Right lobe of liver (tissue), 6 donors: ENCODE measurements at regions not wholly inside any gene's neighbourhood (a gene's known extent, or its start where the extent isn't known, plus 50 kb on each side); places are given as distances from the start of the nearest gene placed in this dataset.
"Not testable (repeated sequence)": the region's sequence is repeated elsewhere in the genome, so short reads cannot be mapped to it uniquely, and the experiment has no call there.

Source experiments
- ATAC-seq, 4 donors: fragments of 200-7000 bp; cut with Tn5 transposase; one replicate each; pipeline ENCODE4 v1.9.1; 2020; ENCODE audit warnings: mild to moderate bottlenecking in 4 of 4, moderate library complexity in 4 of 4
- DNase-seq, 3 donors: peaks; one replicate each; pipeline ENCODE4 v3.0.0-alpha.2; 2020
- H3K27ac ChIP-seq, 3 donors: fragments of 200-600 bp; one replicate each; pipeline ENCODE4 v1.8.0; 2022
- H3K27me3 ChIP-seq, 2 donors: fragments of 200-600 bp; one replicate each; pipeline ENCODE4 v1.8.0; 2022
- H3K36me3 ChIP-seq, 4 donors: fragments of 200-600 bp; sonication (generic) in 1 of 4; one replicate each; pipeline versions ENCODE4 v1.5.1 to v1.8.0; 2017 to 2022; ENCODE audit warnings: control low read depth in 1 of 4
- H3K4me1 ChIP-seq, 4 donors: fragments of 200-600 bp; sonication (generic) in 1 of 4; one replicate each; pipeline versions ENCODE4 v1.5.1 to v1.8.0; 2017 to 2022; ENCODE audit warnings: control low read depth in 1 of 4
- H3K4me3 ChIP-seq, 3 donors: fragments of 200-600 bp; one replicate each; pipeline ENCODE4 v1.8.0; 2022
- H3K9me3 ChIP-seq, 4 donors: fragments of 200-600 bp; sonication (generic) in 1 of 4; one replicate each; pipeline versions ENCODE4 v1.5.1 to v1.8.0; 2017 to 2022; ENCODE audit warnings: control low read depth in 1 of 4
- POLR2A ChIP-seq: fragments of 450-650 bp; IDR thresholded peaks from one replicate; pipeline ENCODE4 v1.6.1; 2017; ENCODE audit warnings: antibody characterized with exemption, mild to moderate bottlenecking
- WGBS: methylation state at CpG from one replicate; pipeline ENCODE4 v1.1.6; 2018; ENCODE audit warnings: low coverage, low lambda C conversion rate; ENCODE audit not compliant: insufficient coverage; ENCODE audit errors: missing lambda C conversion rate; 5-methylcytosine and 5-hydroxymethylcytosine counted together
- intact Hi-C, 2 donors: fragments of 100-400 bp; cut with DNase I; formaldehyde crosslinking; loops; one replicate each; pipeline versions ENCODE4 v1.11.2 to v1.14.1; 2022
- TF ChIP-seq, protein P1 (sequence below), 4 donors: fragments of 200-600 bp in 3 of 4; fragments of 450-650 bp in 1 of 4; IDR thresholded peaks; one replicate each; pipeline versions ENCODE4 v1.5.1 to v1.8.0; 2016 to 2022; ENCODE audit warnings: antibody characterized with exemption in 4 of 4, mild to moderate bottlenecking in 2 of 4
- donor health status: DM: no; HTN: yes; CAD: no.
- donor health status: DM: no; HTN: no; CAD: no.
- donor health status: DM: no; HTN: no; CAD: no.
- donor health status: DM: no; HTN: yes; CAD: no.
- donor health status: DM: no; HTN: yes; CAD: no.

DNA sequence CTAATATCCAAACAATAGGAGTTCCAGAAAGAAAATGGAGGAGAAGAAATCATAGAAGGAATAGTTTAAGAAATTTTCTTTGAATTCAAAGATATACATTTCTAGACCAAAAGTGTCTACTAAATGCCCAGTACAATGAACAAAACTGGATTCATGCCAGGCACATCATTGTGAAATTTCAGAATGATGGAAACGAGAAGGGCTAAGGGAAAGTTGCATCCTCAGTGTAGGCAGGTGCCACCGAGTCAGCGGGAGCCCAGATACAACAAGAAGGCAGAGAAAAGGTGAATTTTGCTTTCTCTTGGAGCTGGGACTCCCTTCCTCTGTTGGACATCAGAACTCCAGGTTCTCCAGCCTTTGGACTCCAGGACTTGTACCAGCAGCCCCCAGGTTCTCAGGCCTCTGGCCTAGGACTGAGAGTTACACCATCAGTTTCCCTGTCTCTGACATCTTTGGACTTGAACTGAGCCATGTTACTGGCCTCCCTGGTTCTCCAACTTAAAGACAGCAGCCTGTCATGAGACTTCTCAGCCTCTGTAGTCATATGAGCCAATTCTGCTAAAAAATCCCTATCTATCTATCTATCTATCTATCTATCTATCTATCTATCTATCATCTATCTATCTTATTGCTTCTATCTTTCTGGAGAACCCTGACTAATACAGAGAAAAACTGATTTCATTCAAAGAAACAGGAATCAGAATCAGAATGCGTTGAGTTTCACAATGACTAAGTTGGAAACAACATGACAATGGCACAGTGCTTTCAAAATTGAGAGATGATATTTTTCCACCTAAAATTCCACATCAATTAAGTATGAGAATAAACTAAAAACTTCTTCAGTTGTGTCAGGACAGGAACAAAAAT is 207.7 kb downstream of the FAM43A start:
- H3K27me3 ChIP-seq = no peaks in the 10 kb centered on the region
- H3K36me3 ChIP-seq = no peaks in the 10 kb centered on the region
- intact Hi-C loops = no loop called here
- no peak for DNase-seq
- no peak overlapping the region for H3K27ac ChIP-seq
- H3K4me1 ChIP-seq = no peaks in the 10 kb centered on the region
- no peak for TF ChIP-seq POLR2A
- TF ChIP-seq, protein P1, sequence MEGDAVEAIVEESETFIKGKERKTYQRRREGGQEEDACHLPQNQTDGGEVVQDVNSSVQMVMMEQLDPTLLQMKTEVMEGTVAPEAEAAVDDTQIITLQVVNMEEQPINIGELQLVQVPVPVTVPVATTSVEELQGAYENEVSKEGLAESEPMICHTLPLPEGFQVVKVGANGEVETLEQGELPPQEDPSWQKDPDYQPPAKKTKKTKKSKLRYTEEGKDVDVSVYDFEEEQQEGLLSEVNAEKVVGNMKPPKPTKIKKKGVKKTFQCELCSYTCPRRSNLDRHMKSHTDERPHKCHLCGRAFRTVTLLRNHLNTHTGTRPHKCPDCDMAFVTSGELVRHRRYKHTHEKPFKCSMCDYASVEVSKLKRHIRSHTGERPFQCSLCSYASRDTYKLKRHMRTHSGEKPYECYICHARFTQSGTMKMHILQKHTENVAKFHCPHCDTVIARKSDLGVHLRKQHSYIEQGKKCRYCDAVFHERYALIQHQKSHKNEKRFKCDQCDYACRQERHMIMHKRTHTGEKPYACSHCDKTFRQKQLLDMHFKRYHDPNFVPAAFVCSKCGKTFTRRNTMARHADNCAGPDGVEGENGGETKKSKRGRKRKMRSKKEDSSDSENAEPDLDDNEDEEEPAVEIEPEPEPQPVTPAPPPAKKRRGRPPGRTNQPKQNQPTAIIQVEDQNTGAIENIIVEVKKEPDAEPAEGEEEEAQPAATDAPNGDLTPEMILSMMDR (IDR thresholded peaks at IDR 0.05) = no peak
- no peaks in the 10 kb centered on the region for H3K9me3 ChIP-seq
- no peak for ATAC-seq
- H3K4me3 ChIP-seq = no peak overlapping the region
- WGBS = 70% methylated on average over 4 of the region's 4 CpGs

DNA sequence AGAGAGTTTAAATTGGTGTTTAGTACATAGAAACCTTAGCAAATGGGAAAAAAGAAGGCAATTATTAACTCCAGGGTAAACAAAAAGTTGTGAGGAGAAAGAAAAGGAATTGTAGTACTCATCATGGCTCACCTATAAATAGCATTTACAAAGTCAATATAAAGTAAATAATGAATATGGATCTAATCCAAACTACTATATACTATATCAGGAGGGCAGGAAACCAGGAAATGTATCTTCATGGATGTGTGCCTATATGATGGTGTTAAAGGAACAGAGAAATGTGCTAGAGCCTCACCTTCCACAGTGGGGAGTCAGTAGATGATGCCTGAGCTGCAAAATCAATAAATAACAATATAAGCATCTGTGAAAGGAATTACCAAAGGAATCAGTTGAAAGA is 208.9 kb downstream of the FAM43A start:
- no peak for ATAC-seq
- TF ChIP-seq, protein P1 (IDR thresholded peaks at IDR 0.05) = no peak
- no peak for TF ChIP-seq POLR2A
- H3K27me3 ChIP-seq = no peaks in the 10 kb centered on the region

DNA sequence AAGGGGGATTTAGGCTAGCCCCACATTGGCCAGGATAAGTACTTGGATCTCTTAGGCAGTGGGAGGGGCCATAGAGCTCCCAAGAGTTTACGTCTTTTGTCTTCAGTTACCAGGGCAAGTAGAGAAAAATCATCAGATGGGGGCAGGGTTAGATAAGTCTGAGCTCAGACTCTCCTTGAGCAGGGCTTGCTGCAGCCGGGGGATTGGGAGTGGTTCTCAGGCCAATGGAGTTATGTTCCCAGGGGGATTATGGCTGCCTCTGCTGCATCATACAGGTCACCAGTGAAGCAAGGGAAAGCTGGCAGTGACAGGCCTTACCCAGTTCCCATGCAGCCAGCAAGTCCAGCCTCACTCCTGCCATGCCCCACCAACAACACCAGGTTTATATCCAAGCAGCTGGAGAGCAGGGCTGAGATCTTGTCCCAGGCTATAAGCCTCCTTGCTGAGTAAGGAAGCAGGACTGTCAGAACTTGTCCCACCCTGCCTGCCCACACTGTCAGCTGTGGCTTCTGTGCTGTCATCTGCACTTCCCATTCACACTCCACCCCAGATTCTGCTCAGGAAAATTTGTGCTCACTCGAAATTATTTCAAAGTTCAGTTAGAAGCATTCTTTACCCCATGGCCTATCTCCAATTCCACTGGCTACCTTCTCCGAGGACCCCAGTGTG is 215.3 kb downstream of the FAM43A start:
- TF ChIP-seq, protein P1 (IDR thresholded peaks at IDR 0.05) = no peak
- no peak for TF ChIP-seq POLR2A
- 17% methylated on average over 1 of the region's 4 CpGs for WGBS
- ATAC-seq = peak in 3 of 4 donors; percentile 26 to 52 (median 38)

More for the DNA sequence above, 208.9 kb downstream of the FAM43A start:
- Histone ChIP-seq H3K4me1 (no peaks in the 10 kb centered on the region), H3K36me3 (no peaks in the 10 kb centered on the region), H3K9me3 (no peaks in the 10 kb centered on the region), H3K27ac (no peak overlapping the region), H3K4me3 (no peak overlapping the region)
- no peak for DNase-seq
- intact Hi-C loops = no loop called here

DNA sequence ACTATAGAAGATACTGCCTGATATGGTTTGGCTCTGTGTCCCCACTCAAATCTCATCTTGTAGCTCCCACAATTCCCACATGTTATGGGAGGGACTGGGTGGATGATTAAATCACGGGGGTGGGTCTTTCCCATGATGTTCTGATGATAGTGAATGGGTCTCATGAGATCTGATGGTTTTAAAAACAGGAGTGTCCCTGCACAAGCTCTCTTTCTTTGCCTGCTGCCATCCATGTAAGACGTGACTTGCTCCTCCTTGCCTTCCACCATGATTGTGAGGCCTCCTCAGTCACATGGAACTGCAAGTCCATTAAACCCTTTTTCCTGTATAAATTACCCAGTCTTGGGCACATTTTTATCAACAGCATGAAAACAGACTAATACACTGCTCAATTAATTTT is 217.8 kb downstream of the FAM43A start:
- DNase-seq, intact Hi-C loops, H3K27me3 ChIP-seq, H3K36me3 ChIP-seq, H3K27ac ChIP-seq, ATAC-seq, H3K4me1 ChIP-seq, H3K4me3 ChIP-seq, H3K9me3 ChIP-seq: not testable (repeated sequence)
- 70% methylated on average over 2 of the region's 2 CpGs for WGBS

More for the DNA sequence above, 215.3 kb downstream of the FAM43A start:
- H3K9me3 ChIP-seq = no peaks in the 10 kb centered on the region
- H3K27me3 ChIP-seq = no peaks in the 10 kb centered on the region
- peaks cover 0 to under 1% (median 0%) of the 10 kb centered on the region in 4 donors for H3K4me1 ChIP-seq
- intact Hi-C loops = no loop called here
- H3K36me3 ChIP-seq = no peaks in the 10 kb centered on the region
- no peak for DNase-seq
- H3K4me3 ChIP-seq = no peak overlapping the region
- H3K27ac ChIP-seq = no peak overlapping the region

DNA sequence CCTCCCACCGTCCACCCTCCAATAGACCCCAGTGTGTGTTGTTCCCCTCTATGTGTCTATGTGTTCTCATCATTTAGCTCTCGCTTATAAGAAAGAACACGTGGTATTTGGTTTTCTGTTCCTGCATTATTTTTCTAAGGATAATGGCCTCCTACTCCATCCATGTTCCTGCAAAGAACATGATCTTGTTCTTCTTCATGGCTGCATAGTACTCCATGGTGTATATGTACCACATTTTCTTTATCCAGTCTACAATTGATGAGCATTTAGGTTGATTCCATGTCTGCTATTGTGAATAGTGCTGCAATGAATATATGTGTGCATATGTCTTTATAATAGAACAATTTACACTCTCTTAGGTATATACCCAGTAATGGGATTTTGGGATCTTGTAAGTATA is 219.3 kb downstream of the FAM43A start:
- H3K27me3 ChIP-seq, DNase-seq, ATAC-seq, intact Hi-C loops, H3K4me1 ChIP-seq, H3K4me3 ChIP-seq, H3K9me3 ChIP-seq, H3K36me3 ChIP-seq, H3K27ac ChIP-seq: not testable (repeated sequence)
- WGBS = 81% methylated on average over 3 of the region's 3 CpGs
